Pulmonary artery endothelial cell (primary cell): ENCODE measurements at regions not wholly inside any gene's neighbourhood (a gene's known extent, or its start where the extent isn't known, plus 50 kb on each side); places are given as distances from the start of the nearest gene placed in this dataset.
A peak's percentile ranks its signal among the peaks of the same experiment; 100 is the strongest.
"Not testable (repeated sequence)": the region's sequence is repeated elsewhere in the genome, so short reads cannot be mapped to it uniquely, and the experiment has no call there.

Experiments used
- DNase-seq: peaks from one replicate; pipeline ENCODE4 v3.0.0-alpha.2; 2011; ENCODE audit warnings: low read depth, low spot score

- no peak for DNase-seq
Measured at GRCh38 chr15:81056304-81056703, 55.6 kb downstream of the TLNRD1 start.

GRCh38 chr15:81060470-81060869 lies 59.7 kb downstream of the TLNRD1 start:
- DNase-seq = no peak

- no peak for DNase-seq
Measured at GRCh38 chr15:81060907-81061306, 60.2 kb downstream of the TLNRD1 start.

- DNase-seq = no peak
Measured at GRCh38 chr15:81061490-81062253, 60.9 kb downstream of the TLNRD1 start.

- DNase-seq = no peak
Measured at GRCh38 chr15:81062937-81063336, 62.2 kb downstream of the TLNRD1 start.

- DNase-seq = no peak
Measured at GRCh38 chr15:81064253-81064652, 63.5 kb downstream of the TLNRD1 start.

- not testable (repeated sequence) for DNase-seq
Measured at GRCh38 chr15:81067567-81067966, 66.5 kb upstream of the CFAP161 start.

- DNase-seq = peak; percentile 47
Measured at GRCh38 chr15:81068516-81068915, 65.6 kb upstream of the CFAP161 start.

GRCh38 chr15:81069356-81069755 lies 64.7 kb upstream of the CFAP161 start:
- DNase-seq = no peak

- DNase-seq = no peak
Measured at GRCh38 chr15:81069909-81070308, 64.2 kb upstream of the CFAP161 start.

GRCh38 chr15:81071120-81071519 lies 63.0 kb upstream of the CFAP161 start:
- peak; percentile 37 for DNase-seq

- no peak for DNase-seq
Measured at GRCh38 chr15:81071705-81072104, 62.4 kb upstream of the CFAP161 start.

- no peak for DNase-seq
Measured at GRCh38 chr15:81072551-81072950, 61.5 kb upstream of the CFAP161 start.

GRCh38 chr15:81073801-81074200 lies 60.3 kb upstream of the CFAP161 start:
- DNase-seq = no peak

- no peak for DNase-seq
Measured at GRCh38 chr15:81074773-81075172, 59.3 kb upstream of the CFAP161 start.

GRCh38 chr15:81075272-81075671 lies 58.8 kb upstream of the CFAP161 start:
- DNase-seq = no peak

- DNase-seq = no peak
Measured at GRCh38 chr15:81080996-81081395, 53.1 kb upstream of the CFAP161 start.

- no peak for DNase-seq
Measured at GRCh38 chr15:81083201-81083600, 50.9 kb upstream of the CFAP161 start.
